PC-9 (cell line): ENCODE measurements at regions not wholly inside any gene's neighbourhood (a gene's known extent, or its start where the extent isn't known, plus 50 kb on each side); places are given as distances from the start of the nearest gene placed in this dataset.

Experiments used
- BruUV-seq: library from RNA; stranded (reverse); fragments of 400-500 nt; replicated peaks from 2 replicates; lab custom pipeline; 2021; lab: Mats Ljungman, UMichigan
- CTCF ChIA-PET: fragments of 300-600 bp; sonication (Branson Sonifier 250); formaldehyde crosslinking; loops from one replicate; lab custom pipeline; 2022; ENCODE audit warnings: antibody characterized with exemption; lab: Charles Lee
- POLR2A ChIA-PET: fragments of 300-600 bp; sonication (Branson Sonifier 250); formaldehyde crosslinking; loops from one replicate; lab custom pipeline; 2022; ENCODE audit warnings: antibody characterized with exemption; ENCODE audit not compliant: unreplicated experiment; lab: Charles Lee
- DNase-seq, 2 experiments: peaks; one replicate each; pipeline versions ENCODE4 v3.0.0 to v3.0.0-alpha.2; 2015 to 2022; ENCODE audit warnings: mixed read lengths in 1 of 2
- H2AFZ ChIP-seq: fragments of 200-600 bp; sonication (generic); 2 replicates; pipeline ENCODE4 v1.8.1; 2017; ENCODE audit warnings: antibody characterized with exemption
- H3F3A ChIP-seq: fragments of 200-600 bp; sonication (generic); 2 replicates; pipeline ENCODE4 v1.8.1; 2017; ENCODE audit warnings: antibody characterized with exemption, mild to moderate bottlenecking, low read depth; ENCODE audit not compliant: insufficient read depth
- H3K27ac ChIP-seq: fragments of 200-600 bp; sonication (generic); 2 replicates; pipeline ENCODE4 v1.6.1; 2016; ENCODE audit warnings: mixed run types
- H3K27me3 ChIP-seq: fragments of 200-600 bp; sonication (generic); 2 replicates; pipeline ENCODE4 v1.6.1; 2016; ENCODE audit warnings: low read depth, mixed run types; ENCODE audit not compliant: insufficient read depth
- H3K36me3 ChIP-seq: fragments of 200-600 bp; sonication (generic); 2 replicates; pipeline ENCODE4 v1.6.1; 2016; ENCODE audit warnings: low read depth, mixed run types
- H3K4me1 ChIP-seq: fragments of 200-600 bp; sonication (generic); replicated peaks from 2 replicates; pipeline ENCODE4 v1.6.1; 2016; ENCODE audit warnings: mixed run types; ENCODE audit not compliant: insufficient read depth
- H3K4me2 ChIP-seq: fragments of 200-600 bp; sonication (generic); 2 replicates; pipeline ENCODE4 v1.6.1; 2017; ENCODE audit warnings: mixed run types
- H3K4me3 ChIP-seq: fragments of 200-600 bp; sonication (generic); 2 replicates; pipeline ENCODE4 v1.6.1; 2016; ENCODE audit warnings: mixed run types
- H3K79me2 ChIP-seq: fragments of 200-600 bp; sonication (generic); 2 replicates; pipeline ENCODE4 v1.6.1; 2017; ENCODE audit warnings: low read depth, mixed run types
- H3K9me2 ChIP-seq: fragments of 200-600 bp; sonication (generic); 2 replicates; pipeline ENCODE4 v1.8.1; 2017; ENCODE audit warnings: mild to moderate bottlenecking; ENCODE audit not compliant: insufficient read depth
- H3K9me3 ChIP-seq: fragments of 200-600 bp; sonication (generic); 2 replicates; pipeline ENCODE4 v1.8.1; 2016; ENCODE audit warnings: low read depth; ENCODE audit not compliant: insufficient read depth
- H4K20me1 ChIP-seq: fragments of 200-600 bp; sonication (generic); 2 replicates; pipeline ENCODE4 v1.8.1; 2017; ENCODE audit not compliant: insufficient read depth
- EZH2 ChIP-seq: fragments of 200-600 bp; sonication (generic); IDR thresholded peaks from 2 replicates; pipeline ENCODE4 v1.8.0; 2017; ENCODE audit warnings: antibody characterized with exemption, low read depth
- intact Hi-C: fragments of 100-400 bp; cut with micrococcal nuclease; formaldehyde crosslinking; loops from one replicate; pipeline ENCODE4 v1.10.0; 2022; ENCODE audit not compliant: unreplicated experiment
- TF ChIP-seq, protein P1 (sequence below): fragments of 200-600 bp; sonication (generic); conservative IDR thresholded peaks from 2 replicates; pipeline ENCODE4 v1.6.1; 2017; ENCODE audit warnings: mixed run types, antibody characterized with exemption, mild to moderate bottlenecking, moderate library complexity

DNA sequence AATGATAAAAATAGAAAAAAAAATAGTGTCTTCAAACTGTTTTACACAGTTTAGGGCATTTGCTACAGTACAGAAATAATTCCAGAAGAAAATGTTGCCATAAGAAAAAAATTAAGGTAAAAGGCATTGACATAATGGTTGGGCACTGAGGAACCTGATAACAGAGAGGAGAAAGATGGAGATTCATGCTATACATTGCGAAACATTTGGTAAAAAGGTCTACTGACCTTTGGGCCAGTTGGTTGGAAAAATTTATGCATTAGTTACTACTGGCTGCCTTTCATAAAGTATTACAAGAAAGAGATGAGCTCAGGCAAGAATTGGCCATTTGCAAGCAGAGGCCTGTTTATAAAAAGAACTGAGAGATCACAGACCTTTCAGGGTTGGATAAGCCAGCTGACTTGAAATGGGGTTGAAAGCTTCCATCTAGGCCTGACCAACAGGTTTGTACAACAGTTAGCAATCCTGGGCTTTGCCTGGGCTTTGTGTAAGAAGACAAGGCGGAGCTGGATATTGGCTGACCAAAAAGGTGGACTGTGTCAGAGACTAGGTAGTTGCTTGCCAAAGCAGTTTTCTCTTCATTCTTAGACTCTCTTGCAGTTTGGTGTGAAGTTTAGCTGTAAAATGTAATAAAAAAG is 166.6 kb upstream of the MCTP2 start:
- Histone ChIP-seq H3K27me3 (0 out of 2 replicates have a peak, but pooled peaks cover 5% of the 10 kb centered on the region), H3F3A (no peaks in the 10 kb centered on the region), H3K27ac (no peak overlapping the region), H3K4me1 (no peaks in the 10 kb centered on the region), H3K79me2 (no peaks in the 10 kb centered on the region), H3K9me2 (no peaks in the 10 kb centered on the region), H3K4me2 (no peak overlapping the region), H3K4me3 (no peak overlapping the region), H3K9me3 (no peaks in the 10 kb centered on the region), H3K36me3 (no peaks in the 10 kb centered on the region), H2AFZ (no peak overlapping the region), H4K20me1 (no peaks in the 10 kb centered on the region)
- BruUV-seq: no TSS peak
- intact Hi-C loops: no loop called here
- TF ChIP-seq, protein P1, sequence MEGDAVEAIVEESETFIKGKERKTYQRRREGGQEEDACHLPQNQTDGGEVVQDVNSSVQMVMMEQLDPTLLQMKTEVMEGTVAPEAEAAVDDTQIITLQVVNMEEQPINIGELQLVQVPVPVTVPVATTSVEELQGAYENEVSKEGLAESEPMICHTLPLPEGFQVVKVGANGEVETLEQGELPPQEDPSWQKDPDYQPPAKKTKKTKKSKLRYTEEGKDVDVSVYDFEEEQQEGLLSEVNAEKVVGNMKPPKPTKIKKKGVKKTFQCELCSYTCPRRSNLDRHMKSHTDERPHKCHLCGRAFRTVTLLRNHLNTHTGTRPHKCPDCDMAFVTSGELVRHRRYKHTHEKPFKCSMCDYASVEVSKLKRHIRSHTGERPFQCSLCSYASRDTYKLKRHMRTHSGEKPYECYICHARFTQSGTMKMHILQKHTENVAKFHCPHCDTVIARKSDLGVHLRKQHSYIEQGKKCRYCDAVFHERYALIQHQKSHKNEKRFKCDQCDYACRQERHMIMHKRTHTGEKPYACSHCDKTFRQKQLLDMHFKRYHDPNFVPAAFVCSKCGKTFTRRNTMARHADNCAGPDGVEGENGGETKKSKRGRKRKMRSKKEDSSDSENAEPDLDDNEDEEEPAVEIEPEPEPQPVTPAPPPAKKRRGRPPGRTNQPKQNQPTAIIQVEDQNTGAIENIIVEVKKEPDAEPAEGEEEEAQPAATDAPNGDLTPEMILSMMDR: no peak
- TF ChIP-seq EZH2: no peak
- ChIA-PET CTCF (no interaction called here), POLR2A (no interaction called here)
- DNase-seq: no peak

DNA sequence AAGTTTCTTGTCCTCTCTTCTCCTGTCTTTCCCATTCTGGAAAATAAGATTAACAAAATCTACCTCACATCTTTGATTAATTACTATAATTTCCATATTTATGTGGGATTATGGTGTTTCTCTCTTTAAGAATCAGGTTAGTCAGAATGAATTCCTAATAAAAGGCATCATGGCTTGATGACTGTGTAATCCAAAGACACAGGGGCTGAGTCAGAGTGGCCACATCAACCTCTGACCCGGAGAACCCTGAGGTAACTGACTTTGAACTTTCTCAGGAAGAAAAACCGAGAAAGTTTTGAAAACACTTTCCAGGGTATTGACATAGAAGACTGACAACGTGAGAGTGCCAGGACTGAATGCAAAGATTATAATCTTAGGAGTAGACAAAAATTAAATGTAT is 170.3 kb upstream of the MCTP2 start:
- H3K27ac ChIP-seq: no peak overlapping the region
- no peak overlapping the region for H3K4me2 ChIP-seq
- H3K27me3 ChIP-seq: 0 out of 2 replicates have a peak, but pooled peaks cover 5% of the 10 kb centered on the region
- no peaks in the 10 kb centered on the region for H3F3A ChIP-seq
- H3K9me2 ChIP-seq: no peaks in the 10 kb centered on the region
- no TSS peak for BruUV-seq
- H2AFZ ChIP-seq: no peak overlapping the region
- no peaks in the 10 kb centered on the region for H4K20me1 ChIP-seq
- no peaks in the 10 kb centered on the region for H3K79me2 ChIP-seq
- ChIA-PET POLR2A (no interaction called here), CTCF (no interaction called here)
- intact Hi-C loops: no loop called here
- no peak for TF ChIP-seq EZH2
- TF ChIP-seq, protein P1: no peak
- H3K36me3 ChIP-seq: no peaks in the 10 kb centered on the region
- H3K4me3 ChIP-seq: no peak overlapping the region
- H3K4me1 ChIP-seq: no peaks in the 10 kb centered on the region
- H3K9me3 ChIP-seq: no peaks in the 10 kb centered on the region
- no peak for DNase-seq

DNA sequence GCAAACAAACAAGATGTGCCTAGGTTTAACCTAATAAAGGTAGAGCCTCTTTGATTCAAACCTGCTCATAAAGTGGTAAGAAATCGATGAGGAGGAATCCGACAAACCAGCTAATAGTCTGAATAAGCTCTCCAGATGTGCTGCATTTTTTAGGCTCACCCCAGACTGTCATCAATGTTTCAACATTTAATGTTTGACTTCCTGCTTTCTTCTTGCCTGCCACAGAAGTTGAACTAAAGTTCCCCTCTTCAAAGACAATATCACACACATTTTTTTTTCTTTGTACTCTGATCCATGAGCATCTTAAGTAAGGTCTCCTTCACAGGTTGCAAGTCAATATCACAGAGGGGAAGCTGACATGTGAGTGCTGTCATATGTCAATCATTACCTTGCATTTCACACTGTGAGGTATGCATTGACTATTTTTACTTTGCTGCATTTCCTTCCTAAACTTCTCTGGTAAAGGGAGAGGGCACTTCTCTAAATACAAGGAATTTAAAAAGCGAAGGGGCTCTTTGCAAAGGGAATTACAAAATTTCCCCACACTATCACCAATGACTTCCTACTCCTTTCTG is 172.3 kb upstream of the MCTP2 start:
- H3K4me2 ChIP-seq: no peak overlapping the region
- POLR2A ChIA-PET: no interaction called here
- no peaks in the 10 kb centered on the region for H3K36me3 ChIP-seq
- H3K9me2 ChIP-seq: no peaks in the 10 kb centered on the region
- no peak overlapping the region for H3K4me3 ChIP-seq
- no peaks in the 10 kb centered on the region for H4K20me1 ChIP-seq
- DNase-seq: no peak
- no peak for TF ChIP-seq EZH2
- TF ChIP-seq, protein P1: no peak
- H3F3A ChIP-seq: no peaks in the 10 kb centered on the region
- intact Hi-C loops: no loop called here
- H3K79me2 ChIP-seq: no peaks in the 10 kb centered on the region
- no peak overlapping the region for H2AFZ ChIP-seq
- no TSS peak for BruUV-seq
- H3K4me1 ChIP-seq: no peaks in the 10 kb centered on the region
- H3K9me3 ChIP-seq: no peaks in the 10 kb centered on the region
- H3K27ac ChIP-seq: no peak overlapping the region
- CTCF ChIA-PET: no interaction called here
- H3K27me3 ChIP-seq: 0 out of 2 replicates have a peak, but pooled peaks cover 5% of the 10 kb centered on the region
